Thoracic aorta (tissue), 2 donors: ENCODE measurements at regions not wholly inside any gene's neighbourhood (a gene's known extent, or its start where the extent isn't known, plus 50 kb on each side); places are given as distances from the start of the nearest gene placed in this dataset.

ENCODE experiments used
- ATAC-seq: fragments of 150-250 bp; one replicate; pipeline ENCODE4 v1.8.0; 2017; ENCODE audit warnings: low read depth; ENCODE audit not compliant: insufficient number of reproducible peaks, low FRiP score
- DNase-seq: peaks from one replicate; pipeline ENCODE4 v3.0.0-alpha.2; 2020; ENCODE audit warnings: low spot score
- H3K27ac ChIP-seq, 2 donors: fragments of 200-600 bp; sonication (generic); 1 replicate in 1 of 2; 2 replicates in 1 of 2; pipeline ENCODE4 v1.5.1; 2016; ENCODE audit warnings: mild to moderate bottlenecking in 2 of 2, moderate library complexity in 2 of 2
- H3K27me3 ChIP-seq: fragments of 200-600 bp; sonication (generic); replicated peaks from 2 replicates; pipeline ENCODE4 v1.6.0; 2016; ENCODE audit warnings: mild to moderate bottlenecking; ENCODE audit not compliant: insufficient read depth
- H3K36me3 ChIP-seq: fragments of 200-600 bp; sonication (generic); one replicate; pipeline ENCODE4 v1.5.1; 2016
- H3K4me1 ChIP-seq, 2 donors: fragments of 200-600 bp; sonication (generic); 1 replicate in 1 of 2; 2 replicates in 1 of 2; pipeline versions ENCODE4 v1.5.1 to v1.6.0; 2016; ENCODE audit warnings: low read depth in 2 of 2, mild to moderate bottlenecking in 1 of 2; ENCODE audit not compliant: control insufficient read depth in 1 of 2
- H3K4me3 ChIP-seq: fragments of 200-600 bp; sonication (generic); 2 replicates; pipeline ENCODE4 v1.5.1; 2016; ENCODE audit warnings: mild to moderate bottlenecking
- H3K9me3 ChIP-seq: fragments of 200-600 bp; sonication (generic); 2 replicates; pipeline ENCODE4 v1.5.1; 2016
- CTCF ChIP-seq: fragments of 200-600 bp; sonication (generic); IDR thresholded peaks from one replicate; pipeline ENCODE4 v1.5.1; 2019; ENCODE audit warnings: antibody characterized with exemption

- no peak for TF ChIP-seq CTCF
- no peaks in the 10 kb centered on the region for H3K36me3 ChIP-seq
- H3K9me3 ChIP-seq = no peaks in the 10 kb centered on the region
- no peak for DNase-seq
- H3K27ac ChIP-seq = no peak overlapping the region
- no peak for ATAC-seq
- no peaks in the 10 kb centered on the region for H3K27me3 ChIP-seq
- H3K4me3 ChIP-seq = no peak overlapping the region
- H3K4me1 ChIP-seq = no peaks in the 10 kb centered on the region
Measured at GRCh38 chr5:121027636-121028035, 563.5 kb downstream of the PRR16 start.

- no peaks in the 10 kb centered on the region for H3K9me3 ChIP-seq
- H3K4me3 ChIP-seq = no peak overlapping the region
- no peak for TF ChIP-seq CTCF
- no peak for ATAC-seq
- no peak overlapping the region for H3K27ac ChIP-seq
- no peaks in the 10 kb centered on the region for H3K36me3 ChIP-seq
- H3K27me3 ChIP-seq = no peaks in the 10 kb centered on the region
- no peak for DNase-seq
- H3K4me1 ChIP-seq = no peaks in the 10 kb centered on the region
Measured at GRCh38 chr5:121029536-121030245, 565.6 kb downstream of the PRR16 start.

DNA sequence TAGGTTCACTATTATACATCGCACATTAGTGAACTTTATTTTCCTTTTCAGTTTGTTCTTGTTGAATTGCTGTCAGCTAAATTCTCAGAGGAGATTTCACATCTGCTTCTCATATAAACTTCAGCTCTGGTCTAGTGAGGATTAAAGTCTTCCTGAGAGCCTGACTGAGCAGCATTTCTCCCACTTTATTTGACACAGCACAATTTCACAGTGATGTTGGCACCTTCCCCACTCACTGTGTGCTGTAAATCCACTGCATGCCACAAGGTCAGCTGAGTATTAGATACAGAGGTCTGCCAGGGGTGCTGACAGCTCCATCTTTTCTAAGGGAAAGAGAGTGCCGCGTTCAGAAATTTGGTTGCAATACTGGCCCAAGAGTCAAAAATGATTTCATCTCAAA lies 567.4 kb downstream of the PRR16 start:
- ATAC-seq (no peak), DNase-seq (no peak)
- no peak for TF ChIP-seq CTCF

GRCh38 chr5:121033334-121033733 lies 569.2 kb downstream of the PRR16 start:
- H3K4me1 ChIP-seq = no peaks in the 10 kb centered on the region
- no peak overlapping the region for H3K4me3 ChIP-seq
- H3K27ac ChIP-seq = no peak overlapping the region
- no peaks in the 10 kb centered on the region for H3K27me3 ChIP-seq
- TF ChIP-seq CTCF = no peak
- no peaks in the 10 kb centered on the region for H3K9me3 ChIP-seq
- ATAC-seq = no peak
- H3K36me3 ChIP-seq = no peaks in the 10 kb centered on the region
- DNase-seq = no peak

More for the DNA sequence above, 567.4 kb downstream of the PRR16 start:
- no peaks in the 10 kb centered on the region for H3K4me1 ChIP-seq
- no peaks in the 10 kb centered on the region for H3K36me3 ChIP-seq
- no peak overlapping the region for H3K27ac ChIP-seq
- no peak overlapping the region for H3K4me3 ChIP-seq
- H3K9me3 ChIP-seq = no peaks in the 10 kb centered on the region
- no peaks in the 10 kb centered on the region for H3K27me3 ChIP-seq

GRCh38 chr5:121038438-121038837 lies 574.3 kb downstream of the PRR16 start:
- no peak for TF ChIP-seq CTCF
- Histone ChIP-seq H3K27ac (no peak overlapping the region), H3K27me3 (no peaks in the 10 kb centered on the region), H3K9me3 (no peaks in the 10 kb centered on the region), H3K4me1 (no peaks in the 10 kb centered on the region), H3K36me3 (no peaks in the 10 kb centered on the region), H3K4me3 (no peak overlapping the region)
- DNase-seq (no peak), ATAC-seq (no peak)
